ENCODE measurements at regions not wholly inside any gene's neighbourhood (a gene's known extent, or its start where the extent isn't known, plus 50 kb on each side); places are given as distances from the start of the nearest gene placed in this dataset.

DNA sequence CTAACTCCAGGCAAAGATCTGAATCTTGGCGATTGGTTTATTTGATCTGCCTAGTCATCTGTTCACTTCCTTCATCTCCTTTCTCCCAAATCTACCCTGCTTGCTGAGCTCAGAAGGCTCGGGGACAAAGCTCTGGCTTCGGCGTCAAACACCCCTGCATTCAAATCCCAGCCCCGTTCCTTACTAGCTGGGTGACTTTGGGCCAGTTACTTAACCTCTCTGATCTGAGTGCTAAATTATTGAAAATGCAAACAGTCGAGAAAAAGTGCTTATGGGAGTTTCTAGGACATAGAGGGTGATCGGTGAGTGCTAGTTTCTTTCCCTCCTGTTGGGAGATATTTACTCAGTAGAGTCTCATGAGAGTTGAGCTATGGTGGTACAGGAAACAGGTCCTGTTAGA, 121.2 kb upstream of the RFLNA start:
- no peak overlapping the region for H3K4me3 Mint-ChIP-seq
- peaks cover 3% of the 10 kb centered on the region for H3K9me3 Mint-ChIP-seq

DNA sequence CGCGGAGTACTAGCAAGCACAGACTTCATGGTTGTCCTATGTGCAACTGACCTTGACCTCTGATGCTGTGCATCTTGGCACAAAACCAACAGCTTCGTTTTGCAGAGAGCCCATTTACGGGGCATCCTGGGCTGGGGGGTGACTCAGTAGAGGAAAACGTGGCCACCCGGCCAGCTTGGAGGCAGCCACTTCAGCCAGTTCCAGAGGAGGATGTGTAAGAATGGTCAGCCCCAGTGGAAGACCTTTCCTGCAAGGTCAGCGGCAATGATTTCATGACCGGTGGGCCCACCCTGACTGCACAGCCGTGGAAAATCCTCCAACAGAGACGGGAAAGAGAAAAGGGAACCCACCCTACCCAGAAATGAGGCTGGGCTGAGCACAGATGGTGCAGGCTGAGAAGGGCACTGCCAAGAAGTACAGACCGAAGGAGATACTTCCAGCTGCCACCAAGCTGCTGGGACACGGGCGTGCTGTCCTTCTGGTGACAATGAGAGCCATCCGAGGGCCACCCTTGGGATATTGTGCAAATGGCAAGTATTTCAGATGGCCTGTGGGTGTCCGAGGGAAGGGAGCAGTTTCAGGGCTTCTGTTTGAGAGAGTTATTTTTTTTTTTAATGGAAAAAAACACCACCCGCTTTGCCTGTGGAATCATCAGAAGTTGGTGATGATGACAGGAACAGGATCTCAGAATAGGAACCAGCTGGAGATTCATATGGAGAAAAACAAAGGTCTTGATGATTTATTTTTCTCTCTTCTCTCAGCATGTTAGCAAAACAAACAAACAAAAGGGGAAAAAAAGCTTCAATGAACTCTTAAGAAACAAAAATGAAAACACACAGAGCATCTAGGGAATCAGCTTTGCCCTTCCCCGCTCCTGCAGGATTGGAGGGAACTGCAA, 120.2 kb upstream of the RFLNA start:
- peak overlapping the region; percentile 44 for H3K27ac Mint-ChIP-seq
- H3K36me3 Mint-ChIP-seq = peaks cover 8% of the 10 kb centered on the region
- H3K9me3 Mint-ChIP-seq = peaks cover 3% of the 10 kb centered on the region
- no peak overlapping the region for H3K4me3 Mint-ChIP-seq
- DNase-seq (ENCODE audit: low spot score in 2 of 2, unreplicated experiment in 2 of 2) = no peak
- H3K27me3 Mint-ChIP-seq (ENCODE audit: low read depth) = no peaks in the 10 kb centered on the region
- TF ChIP-seq, protein P1, sequence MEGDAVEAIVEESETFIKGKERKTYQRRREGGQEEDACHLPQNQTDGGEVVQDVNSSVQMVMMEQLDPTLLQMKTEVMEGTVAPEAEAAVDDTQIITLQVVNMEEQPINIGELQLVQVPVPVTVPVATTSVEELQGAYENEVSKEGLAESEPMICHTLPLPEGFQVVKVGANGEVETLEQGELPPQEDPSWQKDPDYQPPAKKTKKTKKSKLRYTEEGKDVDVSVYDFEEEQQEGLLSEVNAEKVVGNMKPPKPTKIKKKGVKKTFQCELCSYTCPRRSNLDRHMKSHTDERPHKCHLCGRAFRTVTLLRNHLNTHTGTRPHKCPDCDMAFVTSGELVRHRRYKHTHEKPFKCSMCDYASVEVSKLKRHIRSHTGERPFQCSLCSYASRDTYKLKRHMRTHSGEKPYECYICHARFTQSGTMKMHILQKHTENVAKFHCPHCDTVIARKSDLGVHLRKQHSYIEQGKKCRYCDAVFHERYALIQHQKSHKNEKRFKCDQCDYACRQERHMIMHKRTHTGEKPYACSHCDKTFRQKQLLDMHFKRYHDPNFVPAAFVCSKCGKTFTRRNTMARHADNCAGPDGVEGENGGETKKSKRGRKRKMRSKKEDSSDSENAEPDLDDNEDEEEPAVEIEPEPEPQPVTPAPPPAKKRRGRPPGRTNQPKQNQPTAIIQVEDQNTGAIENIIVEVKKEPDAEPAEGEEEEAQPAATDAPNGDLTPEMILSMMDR (IDR thresholded peaks at IDR 0.05; ENCODE audit: unreplicated experiment) = no peak
- H3K4me1 Mint-ChIP-seq = peaks cover 18% of the 10 kb centered on the region

More for the DNA sequence above, 121.2 kb upstream of the RFLNA start:
- H3K36me3 Mint-ChIP-seq = peaks cover 6% of the 10 kb centered on the region
- H3K4me1 Mint-ChIP-seq = peaks cover 20% of the 10 kb centered on the region
- TF ChIP-seq, protein P1 (IDR thresholded peaks at IDR 0.05; ENCODE audit: unreplicated experiment) = no peak
- no peaks in the 10 kb centered on the region for H3K27me3 Mint-ChIP-seq (ENCODE audit: low read depth)
- no peak overlapping the region for H3K27ac Mint-ChIP-seq
- DNase-seq (ENCODE audit: low spot score in 2 of 2, unreplicated experiment in 2 of 2) = no peak

- TF ChIP-seq, protein P1 (IDR thresholded peaks at IDR 0.05; ENCODE audit: unreplicated experiment) = no peak
Measured at GRCh38 chr12:124175704-124176103, 119.2 kb upstream of the RFLNA start.

GRCh38 chr12:124177276-124177950, 117.5 kb upstream of the RFLNA start:
- Mint-ChIP-seq H3K36me3 (peaks cover 13% of the 10 kb centered on the region), H3K27ac (no peak overlapping the region), H3K4me3 (no peak overlapping the region), H3K4me1 (peaks cover 13% of the 10 kb centered on the region), H3K9me3 (peaks cover 3% of the 10 kb centered on the region), H3K27me3 (ENCODE audit: low read depth) (no peaks in the 10 kb centered on the region)
- TF ChIP-seq, protein P1 (IDR thresholded peaks at IDR 0.05; ENCODE audit: unreplicated experiment) = no peak
- DNase-seq (ENCODE audit: low spot score in 2 of 2, unreplicated experiment in 2 of 2) = no peak

More at GRCh38 chr12:124175704-124176103, 119.2 kb upstream of the RFLNA start:
- Mint-ChIP-seq H3K4me3 (no peak overlapping the region), H3K36me3 (peaks cover 12% of the 10 kb centered on the region), H3K27me3 (ENCODE audit: low read depth) (no peaks in the 10 kb centered on the region), H3K4me1 (peaks cover 17% of the 10 kb centered on the region), H3K27ac (peak overlapping the region; percentile 66), H3K9me3 (peaks cover 3% of the 10 kb centered on the region)
- no peak for DNase-seq (ENCODE audit: low spot score in 2 of 2, unreplicated experiment in 2 of 2)

DNA sequence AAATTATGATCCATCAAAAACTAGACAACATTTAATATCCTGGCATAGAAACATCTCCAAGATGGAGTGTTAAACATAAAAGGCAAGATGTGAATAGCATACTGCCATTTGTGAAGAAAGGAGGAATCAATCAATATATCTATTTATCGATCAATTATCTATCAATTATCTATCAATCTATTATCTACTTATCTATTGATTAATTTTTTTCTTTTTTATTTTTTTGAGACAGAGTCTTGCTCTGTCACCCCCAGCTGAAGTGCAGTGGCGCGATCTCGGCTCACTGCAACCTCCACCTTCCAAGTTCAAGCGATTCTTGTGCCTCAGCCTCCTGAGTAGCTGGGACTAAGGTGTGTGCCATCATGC, 117.0 kb upstream of the RFLNA start:
- Mint-ChIP-seq H3K4me3 (no peak overlapping the region), H3K27me3 (ENCODE audit: low read depth) (no peaks in the 10 kb centered on the region), H3K27ac (no peak overlapping the region), H3K36me3 (peaks cover 14% of the 10 kb centered on the region), H3K4me1 (peaks cover 17% of the 10 kb centered on the region), H3K9me3 (peaks cover 3% of the 10 kb centered on the region)
- TF ChIP-seq, protein P1 (IDR thresholded peaks at IDR 0.05; ENCODE audit: unreplicated experiment) = no peak
- DNase-seq (ENCODE audit: low spot score in 2 of 2, unreplicated experiment in 2 of 2) = no peak

Data from mesothelial cell of epicardium (in vitro differentiated cells).